Suprapubic skin (tissue), 4 donors: ENCODE measurements at regions not wholly inside any gene's neighbourhood (a gene's known extent, or its start where the extent isn't known, plus 50 kb on each side); places are given as distances from the start of the nearest gene placed in this dataset.
"Not testable (repeated sequence)": the region's sequence is repeated elsewhere in the genome, so short reads cannot be mapped to it uniquely, and the experiment has no call there.

ENCODE experiments used
- DNase-seq, 2 donors: peaks; one replicate each; pipeline ENCODE4 v3.0.0-alpha.2; 2019; ENCODE audit warnings: low spot score in 2 of 2
- H3K27ac ChIP-seq: fragments of 200-600 bp; sonication (generic); one replicate; pipeline ENCODE4 v1.5.1; 2019
- H3K27me3 ChIP-seq: fragments of 200-600 bp; sonication (generic); one replicate; pipeline ENCODE4 v1.5.1; 2019
- H3K36me3 ChIP-seq: fragments of 200-600 bp; sonication (generic); one replicate; pipeline ENCODE4 v1.5.1; 2019
- H3K4me1 ChIP-seq: fragments of 200-600 bp; sonication (generic); one replicate; pipeline ENCODE4 v1.5.1; 2019
- H3K4me3 ChIP-seq: fragments of 200-600 bp; sonication (generic); one replicate; pipeline ENCODE4 v1.5.1; 2019; ENCODE audit warnings: mild to moderate bottlenecking
- H3K9me3 ChIP-seq: fragments of 200-600 bp; sonication (generic); one replicate; pipeline ENCODE4 v1.5.1; 2019
- CTCF ChIP-seq, 2 donors: fragments of 200-600 bp in 1 of 2; fragments of 450-650 bp in 1 of 2; sonication (generic) in 1 of 2; IDR thresholded peaks; one replicate each; pipeline ENCODE4 v1.5.1; 2016 to 2019; ENCODE audit warnings: antibody characterized with exemption in 2 of 2, mild to moderate bottlenecking in 1 of 2, moderate library complexity in 1 of 2
- EP300 ChIP-seq: sonication (generic); formaldehyde crosslinking; IDR thresholded peaks from one replicate; pipeline ENCODE4 v1.6.1; 2017; ENCODE audit warnings: antibody characterized with exemption
- POLR2A ChIP-seq, 2 donors: fragments of 450-650 bp; IDR thresholded peaks; one replicate each; pipeline ENCODE4 v1.6.1; 2017; ENCODE audit warnings: antibody characterized with exemption in 2 of 2, mild to moderate bottlenecking in 2 of 2, moderate library complexity in 2 of 2
- POLR2AphosphoS5 ChIP-seq, 3 donors: sonication (generic); formaldehyde crosslinking; IDR thresholded peaks; one replicate each; pipeline ENCODE4 v1.6.1; 2017; ENCODE audit warnings: antibody characterized with exemption in 3 of 3
- WGBS: methylation state at CpG from one replicate; pipeline ENCODE4 v1.1.5; 2018; 5-methylcytosine and 5-hydroxymethylcytosine counted together

- 78% methylated on average over 5 of the region's 5 CpGs for WGBS
Measured at GRCh38 chr13:50649211-50649610, 194.3 kb downstream of the DLEU7 start.

GRCh38 chr13:50650592-50651504, 192.6 kb downstream of the DLEU7 start:
- no peaks in the 10 kb centered on the region for H3K4me1 ChIP-seq
- no peaks in the 10 kb centered on the region for H3K36me3 ChIP-seq
- WGBS, result 60% methylated on average over 11 of the region's 11 CpGs
- no peaks in the 10 kb centered on the region for H3K27me3 ChIP-seq
- DNase-seq, result no peak
- no peaks in the 10 kb centered on the region for H3K9me3 ChIP-seq
- TF ChIP-seq POLR2A (IDR thresholded peaks at IDR 0.05), result no peak
- TF ChIP-seq CTCF (IDR thresholded peaks at IDR 0.05), result no peak
- no peak for TF ChIP-seq EP300
- no peak for TF ChIP-seq POLR2AphosphoS5 (IDR thresholded peaks at IDR 0.05)
- H3K27ac ChIP-seq, result no peak overlapping the region
- no peak overlapping the region for H3K4me3 ChIP-seq

More at GRCh38 chr13:50649211-50649610, 194.3 kb downstream of the DLEU7 start:
- no peak for TF ChIP-seq CTCF (IDR thresholded peaks at IDR 0.05)
- TF ChIP-seq POLR2A (IDR thresholded peaks at IDR 0.05), result no peak
- TF ChIP-seq POLR2AphosphoS5 (IDR thresholded peaks at IDR 0.05), result no peak
- no peak for TF ChIP-seq EP300
- Histone ChIP-seq H3K4me3 (no peak overlapping the region), H3K9me3 (no peaks in the 10 kb centered on the region), H3K27ac (no peak overlapping the region), H3K36me3 (no peaks in the 10 kb centered on the region), H3K27me3 (no peaks in the 10 kb centered on the region), H3K4me1 (no peaks in the 10 kb centered on the region)
- DNase-seq, result no peak

- H3K36me3 ChIP-seq, result no peaks in the 10 kb centered on the region
- H3K4me1 ChIP-seq, result no peaks in the 10 kb centered on the region
- no peaks in the 10 kb centered on the region for H3K27me3 ChIP-seq
- WGBS, result 72% methylated on average over 3 of the region's 3 CpGs
- no peak for TF ChIP-seq POLR2A (IDR thresholded peaks at IDR 0.05)
- no peak for TF ChIP-seq CTCF (IDR thresholded peaks at IDR 0.05)
- no peak for TF ChIP-seq POLR2AphosphoS5 (IDR thresholded peaks at IDR 0.05)
- no peak for TF ChIP-seq EP300
- no peak for DNase-seq
- no peak overlapping the region for H3K4me3 ChIP-seq
- no peak overlapping the region for H3K27ac ChIP-seq
- H3K9me3 ChIP-seq, result no peaks in the 10 kb centered on the region
Measured at GRCh38 chr13:50651922-50652321, 191.6 kb downstream of the DLEU7 start.

DNA sequence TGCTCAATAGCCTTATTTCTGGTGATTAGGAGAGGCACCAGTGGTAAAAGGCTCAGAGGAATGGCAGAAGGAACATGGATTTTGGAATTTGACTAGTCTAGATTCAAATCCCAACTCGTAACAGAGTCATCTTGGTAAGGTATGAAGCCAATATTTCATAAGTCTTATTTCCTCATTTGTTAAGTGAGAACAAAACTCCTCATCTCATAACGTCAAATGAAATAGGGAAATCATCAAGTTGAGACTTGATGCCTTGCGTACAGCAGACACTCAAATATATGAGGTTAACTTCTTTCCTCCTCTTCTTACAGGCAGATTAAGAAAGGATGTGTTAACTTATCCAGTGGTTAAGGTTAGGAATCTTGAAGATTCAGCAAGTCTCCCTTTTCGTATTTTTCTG, 189.2 kb downstream of the DLEU7 start:
- H3K9me3 ChIP-seq, result no peaks in the 10 kb centered on the region
- WGBS, result 76% methylated on average over 4 of the region's 4 CpGs
- TF ChIP-seq POLR2AphosphoS5 (IDR thresholded peaks at IDR 0.05) (no peak), EP300 (no peak), CTCF (IDR thresholded peaks at IDR 0.05) (no peak), POLR2A (IDR thresholded peaks at IDR 0.05) (no peak)

DNA sequence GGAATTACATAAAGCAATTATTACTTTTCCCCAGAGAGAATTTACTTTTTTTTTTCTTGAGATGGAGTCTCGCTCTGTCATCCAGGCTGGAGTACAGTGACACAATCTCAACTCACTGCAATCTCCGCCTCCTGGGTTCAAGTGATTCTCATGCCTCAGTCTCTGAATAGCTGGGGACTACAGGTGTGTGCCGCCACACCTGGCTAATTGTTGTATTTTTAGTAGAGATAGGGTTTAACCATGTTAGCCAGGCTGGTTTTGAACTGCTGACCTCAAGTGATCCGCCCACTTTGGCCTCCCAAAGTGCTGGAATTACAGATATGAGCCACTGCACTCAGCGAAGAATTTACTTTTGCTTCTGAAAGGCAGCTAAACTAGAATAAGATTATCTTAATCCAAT, 181.6 kb downstream of the DLEU7 start:
- 96% methylated on average over 5 of the region's 5 CpGs for WGBS
- not testable (repeated sequence) for H3K36me3 ChIP-seq, H3K27ac ChIP-seq, H3K4me1 ChIP-seq, H3K27me3 ChIP-seq, DNase-seq, H3K4me3 ChIP-seq, H3K9me3 ChIP-seq

More for the DNA sequence above, 189.2 kb downstream of the DLEU7 start:
- no peaks in the 10 kb centered on the region for H3K36me3 ChIP-seq
- no peak for DNase-seq
- H3K27me3 ChIP-seq, result no peaks in the 10 kb centered on the region
- no peak overlapping the region for H3K4me3 ChIP-seq
- H3K27ac ChIP-seq, result no peak overlapping the region
- no peaks in the 10 kb centered on the region for H3K4me1 ChIP-seq
